OCI-LY3 (cell line): ENCODE measurements at regions not wholly inside any gene's neighbourhood (a gene's known extent, or its start where the extent isn't known, plus 50 kb on each side); places are given as distances from the start of the nearest gene placed in this dataset.

Experiments
- EZH2phosphoT487 ChIP-seq: fragments of 200-600 bp; shearing (Covaris generic); IDR thresholded peaks from 2 replicates; pipeline ENCODE4 v1.6.1; 2018; ENCODE audit warnings: antibody characterized with exemption, mixed run types, low read depth
- TF ChIP-seq, protein P1 (sequence below): fragments of 200-600, 300-600 bp; sonication (generic); IDR thresholded peaks from 2 replicates; pipeline ENCODE4 v1.5.1; 2014; ENCODE audit warnings: antibody characterized with exemption, low read length, low read depth

DNA sequence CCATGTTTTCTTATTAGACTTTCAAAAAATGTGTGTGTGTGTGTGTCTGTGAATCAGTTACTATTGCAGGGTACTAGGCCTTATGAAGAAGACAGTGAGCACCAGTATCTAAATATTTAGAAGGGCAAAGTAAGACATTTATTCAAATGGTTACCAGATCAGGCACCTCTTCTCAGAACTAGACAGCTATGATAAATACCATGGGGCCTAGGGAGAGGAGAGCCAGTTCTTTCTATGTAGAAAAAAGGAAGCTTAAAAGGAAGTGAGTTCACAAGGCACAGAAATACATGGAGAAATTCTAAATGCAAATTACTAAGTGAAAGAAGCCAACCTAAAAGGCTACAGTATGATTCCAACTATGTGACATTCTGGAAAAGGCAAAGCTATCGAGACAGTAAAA lies 261.3 kb downstream of the SOX11 start:
- TF ChIP-seq, protein P1, sequence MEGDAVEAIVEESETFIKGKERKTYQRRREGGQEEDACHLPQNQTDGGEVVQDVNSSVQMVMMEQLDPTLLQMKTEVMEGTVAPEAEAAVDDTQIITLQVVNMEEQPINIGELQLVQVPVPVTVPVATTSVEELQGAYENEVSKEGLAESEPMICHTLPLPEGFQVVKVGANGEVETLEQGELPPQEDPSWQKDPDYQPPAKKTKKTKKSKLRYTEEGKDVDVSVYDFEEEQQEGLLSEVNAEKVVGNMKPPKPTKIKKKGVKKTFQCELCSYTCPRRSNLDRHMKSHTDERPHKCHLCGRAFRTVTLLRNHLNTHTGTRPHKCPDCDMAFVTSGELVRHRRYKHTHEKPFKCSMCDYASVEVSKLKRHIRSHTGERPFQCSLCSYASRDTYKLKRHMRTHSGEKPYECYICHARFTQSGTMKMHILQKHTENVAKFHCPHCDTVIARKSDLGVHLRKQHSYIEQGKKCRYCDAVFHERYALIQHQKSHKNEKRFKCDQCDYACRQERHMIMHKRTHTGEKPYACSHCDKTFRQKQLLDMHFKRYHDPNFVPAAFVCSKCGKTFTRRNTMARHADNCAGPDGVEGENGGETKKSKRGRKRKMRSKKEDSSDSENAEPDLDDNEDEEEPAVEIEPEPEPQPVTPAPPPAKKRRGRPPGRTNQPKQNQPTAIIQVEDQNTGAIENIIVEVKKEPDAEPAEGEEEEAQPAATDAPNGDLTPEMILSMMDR = no peak
- no peak for TF ChIP-seq EZH2phosphoT487
